CD4-positive, CD25-positive, alpha-beta regulatory T cell (primary cell): ENCODE measurements at regions not wholly inside any gene's neighbourhood (a gene's known extent, or its start where the extent isn't known, plus 50 kb on each side); places are given as distances from the start of the nearest gene placed in this dataset.

Experiments
- ATAC-seq, 2 donors: fragments of 150-1000 bp; cut with Tn5 transposase; one replicate each; pipeline ENCODE4 v1.10.0; 2021; ENCODE audit warnings: low read depth in 2 of 2, moderate number of reproducible peaks in 2 of 2, moderate library complexity in 1 of 2
- DNase-seq, 3 donors: peaks; one replicate each; pipeline versions ENCODE4 v3.0.0 to v3.0.0-alpha.2; 2012 to 2022; ENCODE audit warnings: mixed read lengths in 1 of 3
- H3K27ac ChIP-seq: one replicate; pipeline ENCODE4 v1.7.0; 2013; ENCODE audit warnings: mild to moderate bottlenecking, low read length; ENCODE audit not compliant: insufficient read depth, poor library complexity, severe bottlenecking
- H3K27me3 ChIP-seq: one replicate; pipeline ENCODE4 v1.7.0; 2013; ENCODE audit warnings: low read length; ENCODE audit not compliant: control insufficient read depth, insufficient read depth
- H3K36me3 ChIP-seq: one replicate; pipeline ENCODE4 v1.7.0; 2013; ENCODE audit warnings: mild to moderate bottlenecking, low read length, moderate library complexity; ENCODE audit not compliant: control insufficient read depth, insufficient read depth
- H3K4me1 ChIP-seq: 2 replicates; pipeline ENCODE4 v1.7.0; 2013; ENCODE audit warnings: mild to moderate bottlenecking, low read length; ENCODE audit not compliant: insufficient read depth, control insufficient read depth, poor library complexity, severe bottlenecking
- H3K4me3 ChIP-seq: one replicate; pipeline ENCODE4 v1.7.0; 2013; ENCODE audit warnings: low read depth, mild to moderate bottlenecking, low read length, moderate library complexity
- H3K9me3 ChIP-seq, 2 experiments: 1 replicate in 1 of 2; 2 replicates in 1 of 2; pipeline ENCODE4 v1.7.0; 2013; ENCODE audit warnings: low read length in 2 of 2, mild to moderate bottlenecking in 1 of 2, moderate library complexity in 1 of 2; ENCODE audit not compliant: control insufficient read depth in 2 of 2
- H3K27ac Mint-ChIP-seq, 3 donors: one replicate each; pipeline ENCODE4 v1.8.0; 2020 to 2022; ENCODE audit warnings: mild to moderate bottlenecking in 3 of 3, mixed read lengths in 3 of 3, moderate library complexity in 2 of 3
- H3K27me3 Mint-ChIP-seq: one replicate; pipeline ENCODE4 v1.8.0; 2022; ENCODE audit warnings: mild to moderate bottlenecking, mixed read lengths
- H3K36me3 Mint-ChIP-seq: one replicate; pipeline ENCODE4 v1.8.0; 2020; ENCODE audit warnings: mixed read lengths
- H3K4me1 Mint-ChIP-seq, 4 donors: one replicate each; pipeline ENCODE4 v1.8.0; 2020 to 2022; ENCODE audit warnings: mixed read lengths in 4 of 4, mild to moderate bottlenecking in 1 of 4
- H3K4me3 Mint-ChIP-seq, 4 donors: one replicate each; pipeline ENCODE4 v1.8.0; 2020 to 2022; ENCODE audit warnings: mild to moderate bottlenecking in 4 of 4, mixed read lengths in 4 of 4, moderate library complexity in 3 of 4
- H3K9me3 Mint-ChIP-seq, 7 donors: one replicate each; pipeline ENCODE4 v1.8.0; 2020 to 2022; ENCODE audit warnings: mixed read lengths in 7 of 7, mild to moderate bottlenecking in 3 of 7, moderate library complexity in 2 of 7

GRCh38 chr9:2962471-2963172 lies 118.7 kb upstream of the PUM3 start:
- H3K27ac Mint-ChIP-seq = no peak overlapping the region
- H3K27me3 Mint-ChIP-seq = peaks cover 3% of the 10 kb centered on the region
- H3K4me1 Mint-ChIP-seq = no peaks in the 10 kb centered on the region
- Histone ChIP-seq H3K27me3 (peaks cover 2% of the 10 kb centered on the region), H3K9me3 (no peaks in the 10 kb centered on the region), H3K4me1 (no peaks in the 10 kb centered on the region), H3K27ac (no peak overlapping the region), H3K4me3 (no peak overlapping the region), H3K36me3 (no peaks in the 10 kb centered on the region)
- peaks cover 0 to 2% (median 0%) of the 10 kb centered on the region in 7 donors for H3K9me3 Mint-ChIP-seq
- no peak for DNase-seq
- no peak overlapping the region for H3K4me3 Mint-ChIP-seq
- ATAC-seq = no peak
- H3K36me3 Mint-ChIP-seq = no peaks in the 10 kb centered on the region

- Mint-ChIP-seq H3K4me1 (no peaks in the 10 kb centered on the region), H3K27me3 (peaks cover 5% of the 10 kb centered on the region), H3K27ac (no peak overlapping the region), H3K36me3 (no peaks in the 10 kb centered on the region), H3K4me3 (no peak overlapping the region), H3K9me3 (peaks cover 0 to 2% (median 0%) of the 10 kb centered on the region in 7 donors)
- no peaks in the 10 kb centered on the region for H3K9me3 ChIP-seq
- DNase-seq (no peak), ATAC-seq (no peak)
- H3K4me1 ChIP-seq = no peaks in the 10 kb centered on the region
- H3K36me3 ChIP-seq = no peaks in the 10 kb centered on the region
- peaks cover 5% of the 10 kb centered on the region for H3K27me3 ChIP-seq
- no peak overlapping the region for H3K4me3 ChIP-seq
- H3K27ac ChIP-seq = no peak overlapping the region
Observed at GRCh38 chr9:2958219-2958618, 114.3 kb upstream of the PUM3 start.

GRCh38 chr9:2957656-2958200 lies 113.8 kb upstream of the PUM3 start:
- Mint-ChIP-seq H3K27ac (no peak overlapping the region), H3K4me1 (no peaks in the 10 kb centered on the region), H3K9me3 (peaks cover 0 to 2% (median 0%) of the 10 kb centered on the region in 7 donors), H3K27me3 (peaks cover 5% of the 10 kb centered on the region), H3K4me3 (no peak overlapping the region), H3K36me3 (no peaks in the 10 kb centered on the region)
- Histone ChIP-seq H3K27me3 (peaks cover 5% of the 10 kb centered on the region), H3K27ac (no peak overlapping the region), H3K4me3 (no peak overlapping the region), H3K4me1 (no peaks in the 10 kb centered on the region), H3K9me3 (no peaks in the 10 kb centered on the region), H3K36me3 (no peaks in the 10 kb centered on the region)
- DNase-seq (no peak), ATAC-seq (no peak)

DNA sequence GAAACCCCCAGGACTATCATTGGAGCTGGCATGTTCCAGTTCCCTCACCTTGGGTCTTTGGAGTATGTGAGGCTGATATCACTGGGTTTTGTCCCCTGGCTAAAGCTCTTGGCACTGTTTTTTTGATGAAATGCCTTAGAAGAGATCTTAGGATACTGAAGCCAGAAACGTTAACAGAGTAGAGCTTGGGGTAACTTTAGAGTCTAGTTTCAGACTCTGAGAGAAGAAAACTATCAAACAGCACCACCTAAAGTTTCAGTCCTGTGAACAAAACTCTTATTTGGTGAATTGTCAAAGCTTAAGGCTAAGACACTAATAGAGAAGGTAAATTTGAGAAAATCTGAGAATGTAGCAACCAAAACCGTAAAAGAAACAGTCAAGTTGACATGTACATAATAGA lies 111.7 kb upstream of the PUM3 start:
- H3K27ac ChIP-seq = no peak overlapping the region
- H3K36me3 Mint-ChIP-seq = no peaks in the 10 kb centered on the region
- no peaks in the 10 kb centered on the region for H3K4me1 ChIP-seq
- no peak overlapping the region for H3K4me3 Mint-ChIP-seq
- H3K9me3 ChIP-seq = no peaks in the 10 kb centered on the region
- no peaks in the 10 kb centered on the region for H3K4me1 Mint-ChIP-seq
- no peak overlapping the region for H3K27ac Mint-ChIP-seq
- H3K27me3 Mint-ChIP-seq = peaks cover 10% of the 10 kb centered on the region
- DNase-seq (no peak), ATAC-seq (no peak)
- peaks cover 10% of the 10 kb centered on the region for H3K27me3 ChIP-seq
- no peaks in the 10 kb centered on the region for H3K36me3 ChIP-seq
- H3K4me3 ChIP-seq = no peak overlapping the region
- H3K9me3 Mint-ChIP-seq = peaks cover 0 to 2% (median 0%) of the 10 kb centered on the region in 7 donors

GRCh38 chr9:2939368-2939767 lies 95.5 kb upstream of the PUM3 start:
- Mint-ChIP-seq H3K4me3 (no peak overlapping the region), H3K9me3 (peaks cover 0 to 3% (median 0%) of the 10 kb centered on the region in 7 donors), H3K4me1 (no peaks in the 10 kb centered on the region), H3K27ac (no peak overlapping the region), H3K36me3 (no peaks in the 10 kb centered on the region), H3K27me3 (peaks cover 4% of the 10 kb centered on the region)
- no peak for DNase-seq
- no peaks in the 10 kb centered on the region for H3K4me1 ChIP-seq
- ATAC-seq = no peak
- H3K4me3 ChIP-seq = no peak overlapping the region
- no peaks in the 10 kb centered on the region for H3K27me3 ChIP-seq
- H3K36me3 ChIP-seq = no peaks in the 10 kb centered on the region
- H3K27ac ChIP-seq = no peak overlapping the region
- H3K9me3 ChIP-seq = no peaks in the 10 kb centered on the region

DNA sequence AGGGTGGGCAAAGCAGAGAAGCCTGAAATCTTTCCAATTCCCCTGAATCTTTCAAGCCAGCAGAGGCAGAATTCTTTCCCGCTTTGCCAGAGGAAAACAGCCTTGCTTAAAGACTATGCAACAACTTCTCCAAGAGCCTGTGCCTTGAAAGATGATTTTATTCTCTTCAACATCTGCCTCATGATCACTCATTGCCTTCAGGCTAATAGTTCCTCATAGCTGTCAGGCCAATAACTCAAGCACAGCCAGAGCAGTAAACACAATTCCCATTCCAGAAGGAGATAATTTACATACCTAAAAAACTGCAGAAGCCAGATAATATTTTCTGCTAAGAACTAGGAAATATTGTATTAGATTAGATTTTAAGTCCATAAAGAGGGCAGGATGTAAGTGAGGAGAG lies 92.3 kb upstream of the PUM3 start:
- no peaks in the 10 kb centered on the region for H3K36me3 Mint-ChIP-seq
- no peaks in the 10 kb centered on the region for H3K4me1 Mint-ChIP-seq
- ATAC-seq (no peak), DNase-seq (no peak)
- H3K9me3 Mint-ChIP-seq = peaks cover 0 to 4% (median 0%) of the 10 kb centered on the region in 7 donors
- no peaks in the 10 kb centered on the region for H3K36me3 ChIP-seq
- H3K27me3 Mint-ChIP-seq = peaks cover 8% of the 10 kb centered on the region
- no peaks in the 10 kb centered on the region for H3K4me1 ChIP-seq
- H3K9me3 ChIP-seq = no peaks in the 10 kb centered on the region
- H3K27ac Mint-ChIP-seq = no peak overlapping the region
- H3K4me3 Mint-ChIP-seq = no peak overlapping the region
- no peak overlapping the region for H3K27ac ChIP-seq
- H3K27me3 ChIP-seq = no peaks in the 10 kb centered on the region
- no peak overlapping the region for H3K4me3 ChIP-seq

GRCh38 chr9:2934883-2935282 lies 91.0 kb upstream of the PUM3 start:
- Histone ChIP-seq H3K27ac (no peak overlapping the region), H3K9me3 (no peaks in the 10 kb centered on the region), H3K4me1 (no peaks in the 10 kb centered on the region), H3K27me3 (no peaks in the 10 kb centered on the region), H3K4me3 (no peak overlapping the region), H3K36me3 (no peaks in the 10 kb centered on the region)
- DNase-seq (no peak), ATAC-seq (no peak)
- no peak overlapping the region for H3K27ac Mint-ChIP-seq
- peaks cover 8% of the 10 kb centered on the region for H3K27me3 Mint-ChIP-seq
- no peaks in the 10 kb centered on the region for H3K4me1 Mint-ChIP-seq
- peaks cover 0 to 4% (median 0%) of the 10 kb centered on the region in 7 donors for H3K9me3 Mint-ChIP-seq
- no peak overlapping the region for H3K4me3 Mint-ChIP-seq
- H3K36me3 Mint-ChIP-seq = no peaks in the 10 kb centered on the region

GRCh38 chr9:2934241-2934650 lies 90.4 kb upstream of the PUM3 start:
- no peak overlapping the region for H3K4me3 ChIP-seq
- ATAC-seq (no peak), DNase-seq (no peak)
- H3K27me3 ChIP-seq = no peaks in the 10 kb centered on the region
- Mint-ChIP-seq H3K36me3 (no peaks in the 10 kb centered on the region), H3K4me3 (no peak overlapping the region), H3K4me1 (no peaks in the 10 kb centered on the region), H3K27me3 (peaks cover 8% of the 10 kb centered on the region), H3K9me3 (peaks cover 0 to 4% (median 0%) of the 10 kb centered on the region in 7 donors), H3K27ac (no peak overlapping the region)
- H3K9me3 ChIP-seq = no peaks in the 10 kb centered on the region
- H3K27ac ChIP-seq = no peak overlapping the region
- no peaks in the 10 kb centered on the region for H3K36me3 ChIP-seq
- no peaks in the 10 kb centered on the region for H3K4me1 ChIP-seq
